Left ventricle myocardium inferior (tissue), 1 donor: ENCODE measurements at regions not wholly inside any gene's neighbourhood (a gene's known extent, or its start where the extent isn't known, plus 50 kb on each side); places are given as distances from the start of the nearest gene placed in this dataset.

Source experiments
- DNase-seq: peaks from one replicate; pipeline ENCODE4 v3.0.0-alpha.2; 2020
- H3K27ac ChIP-seq: fragments of 200-600 bp; replicated peaks from 2 replicates; pipeline ENCODE4 v1.8.0; 2021
- H3K27me3 ChIP-seq: fragments of 200-600 bp; 2 replicates; pipeline ENCODE4 v1.8.0; 2021; ENCODE audit warnings: low read depth
- H3K36me3 ChIP-seq: fragments of 200-600 bp; 2 replicates; pipeline ENCODE4 v1.8.0; 2021
- H3K4me1 ChIP-seq: fragments of 200-600 bp; 2 replicates; pipeline ENCODE4 v1.8.0; 2021
- H3K4me3 ChIP-seq: fragments of 200-600 bp; 2 replicates; pipeline ENCODE4 v1.8.0; 2021; ENCODE audit warnings: mild to moderate bottlenecking, moderate library complexity
- H3K9me3 ChIP-seq: fragments of 200-600 bp; replicated peaks from 2 replicates; pipeline ENCODE4 v1.8.0; 2021
- intact Hi-C: fragments of 100-400 bp; cut with micrococcal nuclease; formaldehyde crosslinking; loops from one replicate; pipeline ENCODE4 v1.11.0; 2022
- TF ChIP-seq, protein P1 (sequence below): fragments of 200-600 bp; IDR thresholded peaks from 2 replicates; pipeline ENCODE4 v1.8.0; 2021; ENCODE audit warnings: antibody characterized with exemption, mild to moderate bottlenecking, borderline replicate concordance
- donor health status: DM: no; HTN: yes; CAD: no; lungs with severe emphysema.

DNA sequence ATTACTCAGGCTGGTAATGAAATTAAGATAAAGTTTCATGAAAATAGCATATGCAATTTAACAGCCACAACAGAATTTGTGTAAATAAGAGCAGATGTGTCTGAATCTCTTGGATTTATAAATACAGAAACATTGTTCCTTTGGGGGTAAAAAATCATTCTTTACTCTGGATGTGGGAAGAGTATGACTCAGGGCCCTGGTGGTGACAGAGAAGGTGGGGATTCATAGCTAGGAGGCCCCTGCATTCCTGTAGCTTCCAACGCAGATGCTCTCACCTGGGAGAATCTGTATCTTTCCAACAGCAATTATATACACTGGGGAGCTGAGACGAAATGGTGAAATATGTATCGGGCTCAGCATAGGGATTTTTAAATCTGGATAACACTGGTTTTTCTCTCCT, 167.6 kb upstream of the CADPS start:
- Histone ChIP-seq H3K4me3 (no peak overlapping the region), H3K4me1 (no peaks in the 10 kb centered on the region), H3K27me3 (no peaks in the 10 kb centered on the region), H3K27ac (no peak overlapping the region), H3K36me3 (no peaks in the 10 kb centered on the region), H3K9me3 (no peaks in the 10 kb centered on the region)
- no peak for DNase-seq
- TF ChIP-seq, protein P1, sequence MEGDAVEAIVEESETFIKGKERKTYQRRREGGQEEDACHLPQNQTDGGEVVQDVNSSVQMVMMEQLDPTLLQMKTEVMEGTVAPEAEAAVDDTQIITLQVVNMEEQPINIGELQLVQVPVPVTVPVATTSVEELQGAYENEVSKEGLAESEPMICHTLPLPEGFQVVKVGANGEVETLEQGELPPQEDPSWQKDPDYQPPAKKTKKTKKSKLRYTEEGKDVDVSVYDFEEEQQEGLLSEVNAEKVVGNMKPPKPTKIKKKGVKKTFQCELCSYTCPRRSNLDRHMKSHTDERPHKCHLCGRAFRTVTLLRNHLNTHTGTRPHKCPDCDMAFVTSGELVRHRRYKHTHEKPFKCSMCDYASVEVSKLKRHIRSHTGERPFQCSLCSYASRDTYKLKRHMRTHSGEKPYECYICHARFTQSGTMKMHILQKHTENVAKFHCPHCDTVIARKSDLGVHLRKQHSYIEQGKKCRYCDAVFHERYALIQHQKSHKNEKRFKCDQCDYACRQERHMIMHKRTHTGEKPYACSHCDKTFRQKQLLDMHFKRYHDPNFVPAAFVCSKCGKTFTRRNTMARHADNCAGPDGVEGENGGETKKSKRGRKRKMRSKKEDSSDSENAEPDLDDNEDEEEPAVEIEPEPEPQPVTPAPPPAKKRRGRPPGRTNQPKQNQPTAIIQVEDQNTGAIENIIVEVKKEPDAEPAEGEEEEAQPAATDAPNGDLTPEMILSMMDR = no peak
- intact Hi-C loops = no loop called here

DNA sequence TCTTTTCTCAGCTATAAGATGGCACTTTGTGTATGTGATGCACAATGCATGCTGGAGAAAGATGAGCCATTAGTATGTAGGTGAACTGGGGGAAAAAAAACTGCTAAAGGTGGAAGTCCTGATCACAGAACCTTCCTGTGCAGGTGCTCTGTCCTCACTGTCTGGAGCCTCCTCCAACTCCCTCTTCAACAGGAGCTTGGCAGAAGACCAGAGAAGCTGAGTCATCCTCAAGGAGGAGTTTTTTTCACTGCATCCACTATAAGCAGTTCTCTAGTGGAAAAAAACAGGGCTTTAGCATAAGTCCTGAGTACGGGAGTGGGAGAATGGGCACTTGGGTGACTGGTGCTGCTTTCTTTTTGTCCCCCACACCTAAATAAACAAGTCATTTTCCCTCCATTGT, 168.4 kb upstream of the CADPS start:
- H3K27me3 ChIP-seq = no peaks in the 10 kb centered on the region
- no peak for DNase-seq

DNA sequence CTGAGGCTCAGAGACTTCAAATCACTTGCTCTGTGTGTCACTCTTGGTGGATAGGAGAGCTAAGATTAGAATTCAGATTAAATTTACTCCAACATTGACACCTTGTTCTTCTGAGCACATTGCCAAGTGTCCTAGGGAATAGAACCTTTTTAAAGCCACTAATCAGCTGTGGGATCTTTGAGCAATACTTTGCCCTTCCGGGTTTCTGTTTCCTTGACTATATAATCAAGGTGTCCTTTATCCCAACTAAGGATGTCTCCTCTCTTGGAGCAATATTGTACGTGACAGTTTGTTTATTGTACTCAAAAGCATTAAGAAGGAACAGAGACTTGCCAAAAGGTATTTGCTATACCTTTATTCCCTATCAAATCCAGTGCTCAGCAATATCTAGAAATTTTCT, 170.9 kb upstream of the CADPS start:
- Histone ChIP-seq H3K9me3 (no peaks in the 10 kb centered on the region), H3K27me3 (no peaks in the 10 kb centered on the region), H3K4me3 (no peak overlapping the region), H3K27ac (no peak overlapping the region), H3K4me1 (no peaks in the 10 kb centered on the region), H3K36me3 (no peaks in the 10 kb centered on the region)
- DNase-seq = no peak
- intact Hi-C loops = no loop called here
- TF ChIP-seq, protein P1 = no peak

More for the DNA sequence above, 168.4 kb upstream of the CADPS start:
- Histone ChIP-seq H3K9me3 (no peaks in the 10 kb centered on the region), H3K4me3 (no peak overlapping the region), H3K27ac (no peak overlapping the region), H3K4me1 (no peaks in the 10 kb centered on the region), H3K36me3 (no peaks in the 10 kb centered on the region)
- TF ChIP-seq, protein P1 = no peak
- intact Hi-C loops = no loop called here

DNA sequence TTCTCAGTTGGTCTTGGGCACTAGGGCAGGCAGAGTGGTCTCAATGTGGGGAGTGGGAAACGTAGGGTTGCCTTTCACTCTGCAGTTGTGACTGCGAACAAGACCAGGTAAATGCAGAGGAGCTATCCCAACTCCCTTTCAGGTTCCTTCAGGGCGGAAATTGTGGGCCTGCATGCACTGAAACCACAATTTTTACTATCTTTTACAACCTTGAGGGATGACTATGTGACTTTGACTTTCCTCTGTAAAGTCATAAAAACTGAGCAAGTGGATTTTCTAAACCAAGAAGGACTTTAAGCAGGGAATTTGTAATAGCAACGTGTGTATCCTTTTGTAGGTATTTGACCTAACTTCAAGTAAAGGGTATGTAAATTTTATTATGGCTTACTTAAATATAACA, 171.4 kb upstream of the CADPS start:
- H3K36me3 ChIP-seq = no peaks in the 10 kb centered on the region
- intact Hi-C loops = no loop called here

DNA sequence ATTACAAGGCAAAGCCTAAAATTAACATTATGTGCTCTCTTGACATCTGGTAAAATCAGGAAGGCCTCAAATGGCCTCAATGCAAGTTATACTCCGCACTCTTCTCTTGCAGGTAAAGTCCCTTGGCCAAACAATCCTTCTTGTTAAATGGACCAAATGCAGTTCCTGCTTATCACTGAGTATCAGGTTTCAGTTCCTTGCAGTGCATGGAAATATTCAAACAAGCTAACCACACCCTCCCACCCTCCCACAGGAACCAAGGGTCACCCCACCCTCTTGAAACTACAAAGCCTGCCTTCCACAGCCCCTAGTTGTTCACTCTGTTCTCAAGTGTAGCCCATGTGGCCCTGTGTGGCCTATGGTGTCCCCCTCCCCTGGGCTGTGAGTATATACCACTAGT, 171.9 kb upstream of the CADPS start:
- no peak for DNase-seq

More for the DNA sequence above, 171.4 kb upstream of the CADPS start:
- Histone ChIP-seq H3K27me3 (no peaks in the 10 kb centered on the region), H3K27ac (no peak overlapping the region), H3K4me1 (no peaks in the 10 kb centered on the region), H3K9me3 (no peaks in the 10 kb centered on the region), H3K4me3 (no peak overlapping the region)
- DNase-seq = no peak
- TF ChIP-seq, protein P1 = no peak

More for the DNA sequence above, 171.9 kb upstream of the CADPS start:
- H3K27ac ChIP-seq = no peak overlapping the region
- TF ChIP-seq, protein P1 = no peak
- no peaks in the 10 kb centered on the region for H3K27me3 ChIP-seq
- no peaks in the 10 kb centered on the region for H3K36me3 ChIP-seq
- intact Hi-C loops = no loop called here
- H3K9me3 ChIP-seq = no peaks in the 10 kb centered on the region
- H3K4me1 ChIP-seq = no peaks in the 10 kb centered on the region
- H3K4me3 ChIP-seq = no peak overlapping the region
